ENCODE measurements at regions not wholly inside any gene's neighbourhood (a gene's known extent, or its start where the extent isn't known, plus 50 kb on each side); places are given as distances from the start of the nearest gene placed in this dataset.

GRCh38 chr3:117874904-117875874 lies 1159.5 kb downstream of the IGSF11 start:
- DNase-seq, result no peak

GRCh38 chr3:117875887-117876286 lies 1158.8 kb downstream of the IGSF11 start:
- no peak for DNase-seq

- DNase-seq, result no peak
These were observed 1154.0 kb downstream of the IGSF11 start for GRCh38 chr3:117880638-117881037.

- no peak for DNase-seq
These were observed 1153.4 kb downstream of the IGSF11 start for GRCh38 chr3:117881210-117881609.

GRCh38 chr3:117885011-117885441 lies 1149.6 kb downstream of the IGSF11 start:
- DNase-seq, result peak; percentile 25

- DNase-seq, result no peak
These were observed 1148.5 kb downstream of the IGSF11 start for GRCh38 chr3:117886147-117886546.

GRCh38 chr3:117887031-117887430 lies 1147.6 kb downstream of the IGSF11 start:
- no peak for DNase-seq

- DNase-seq, result no peak
These were observed 1146.7 kb downstream of the IGSF11 start for GRCh38 chr3:117887901-117888300.

- DNase-seq, result no peak
These were observed 1142.2 kb downstream of the IGSF11 start for GRCh38 chr3:117892431-117892841.

GRCh38 chr3:117893001-117893400 lies 1141.6 kb downstream of the IGSF11 start:
- no peak for DNase-seq

- peak; percentile 25 for DNase-seq
These were observed 1141.0 kb downstream of the IGSF11 start for GRCh38 chr3:117893638-117894037.

- DNase-seq, result no peak
These were observed 1135.7 kb downstream of the IGSF11 start for GRCh38 chr3:117898722-117899522.

- DNase-seq, result no peak
These were observed 1131.4 kb downstream of the IGSF11 start for GRCh38 chr3:117903226-117903625.

GRCh38 chr3:117910820-117911521 lies 1123.7 kb downstream of the IGSF11 start:
- no peak for DNase-seq

GRCh38 chr3:117912352-117912751 lies 1122.3 kb downstream of the IGSF11 start:
- no peak for DNase-seq

- DNase-seq, result no peak
These were observed 1120.0 kb downstream of the IGSF11 start for GRCh38 chr3:117914540-117915100.

- DNase-seq, result no peak
These were observed 1117.8 kb downstream of the IGSF11 start for GRCh38 chr3:117916839-117917238.

GRCh38 chr3:117919621-117920020 lies 1115.0 kb downstream of the IGSF11 start:
- DNase-seq, result no peak

GRCh38 chr3:117920253-117920898 lies 1114.3 kb downstream of the IGSF11 start:
- no peak for DNase-seq

GRCh38 chr3:117921411-117921810 lies 1113.2 kb downstream of the IGSF11 start:
- no peak for DNase-seq

GRCh38 chr3:117922039-117922438 lies 1112.6 kb downstream of the IGSF11 start:
- DNase-seq, result no peak

GRCh38 chr3:117926819-117927218 lies 1107.8 kb downstream of the IGSF11 start:
- DNase-seq, result no peak

Measured in NCI-H1436 treated with DMSO at 0.1 percent for 48 hours (cell line).